HepG2 (cell line): ENCODE measurements at regions not wholly inside any gene's neighbourhood (a gene's known extent, or its start where the extent isn't known, plus 50 kb on each side); places are given as distances from the start of the nearest gene placed in this dataset.

Experiments
- ATAC-seq: fragments of 200-7000 bp; cut with Tn5 transposase; 3 replicates; pipeline ENCODE4 v1.9.1; 2020; ENCODE audit warnings: mild to moderate bottlenecking, moderate library complexity
- BruUV-seq: library from RNA; stranded (reverse); fragments of 400-500 nt; replicated peaks from 2 replicates; lab custom pipeline; 2021; lab: Mats Ljungman, UMichigan
- CTCF ChIA-PET: fragments of 300-600 bp; formaldehyde crosslinking; extraction: SDS; loops from one replicate; lab custom pipeline; 2021; ENCODE audit warnings: low total read pairs, inconsistent platforms, low intra/inter-chr PET ratio; lab: Yijun Ruan, JAX
- POLR2A ChIA-PET: fragments of 350-600 bp; sonication (Branson Sonifier 250); formaldehyde crosslinking; loops from one replicate; lab custom pipeline; 2020; ENCODE audit warnings: antibody characterized with exemption, inconsistent platforms; lab: Yijun Ruan, JAX
- DNase-seq: peaks from one replicate; pipeline ENCODE4 v3.0.0-alpha.2; 2015; ENCODE audit warnings: low spot score
- FAIRE-seq: peaks from 3 replicates; lab custom pipeline; 2011; peaks lifted over from hg19 to GRCh38; lab: Jason Lieb, UNC
- H2AFZ ChIP-seq: one replicate; pipeline ENCODE4 v1.6.1; 2011; ENCODE audit warnings: low read length, inconsistent platforms
- H3K27ac ChIP-seq: fragments of 300-600 bp; 3 replicates; pipeline ENCODE4 v1.8.0; 2011; ENCODE audit warnings: mixed run types, mild to moderate bottlenecking, mixed read lengths, low read length, inconsistent platforms; ENCODE audit not compliant: insufficient read depth; ENCODE audit errors: extremely low read length
- H3K27me3 ChIP-seq, 2 experiments: fragments of 200-600 bp in 1 of 2; 2 replicates in 1 of 2; 3 replicates in 1 of 2; pipeline versions ENCODE4 v1.6.0 to v1.8.0; 2011; ENCODE audit warnings: low read length in 2 of 2, mild to moderate bottlenecking in 2 of 2, moderate library complexity in 2 of 2, inconsistent platforms in 1 of 2; ENCODE audit not compliant: insufficient read depth in 2 of 2, control insufficient read depth in 1 of 2
- H3K36me3 ChIP-seq, 2 experiments: fragments of 200-600 bp in 1 of 2; replicated peaks in 1 of 2; 2 replicates in 1 of 2; 3 replicates in 1 of 2; pipeline versions ENCODE4 v1.5.1 to v1.8.0; 2011; ENCODE audit warnings: low read length in 2 of 2, inconsistent platforms in 1 of 2; ENCODE audit not compliant: insufficient read depth in 2 of 2, control insufficient read depth in 1 of 2
- H3K4me1 ChIP-seq: 2 replicates; pipeline ENCODE4 v1.5.1; 2012; ENCODE audit warnings: low read length, inconsistent platforms; ENCODE audit not compliant: insufficient read depth
- H3K4me2 ChIP-seq: 2 replicates; pipeline ENCODE4 v1.6.0; 2011; ENCODE audit warnings: low read depth, low read length, inconsistent platforms
- H3K4me3 ChIP-seq, 3 experiments: fragments of 200-600 bp in 1 of 3; sonication (generic), shearing (Covaris generic) in 1 of 3; replicated peaks in 1 of 3; 2 replicates each; pipeline ENCODE4 v1.5.1; 2011 to 2016; ENCODE audit warnings: low read length in 3 of 3, inconsistent platforms in 2 of 3, low read depth in 2 of 3, mild to moderate bottlenecking in 2 of 3, control low read depth in 1 of 3, mixed read lengths in 1 of 3; ENCODE audit not compliant: insufficient read depth in 1 of 3
- H3K79me2 ChIP-seq: one replicate; pipeline ENCODE4 v1.6.1; 2011; ENCODE audit warnings: low read length, inconsistent platforms; ENCODE audit not compliant: insufficient read depth
- H3K9ac ChIP-seq: 2 replicates; pipeline ENCODE4 v1.6.0; 2011; ENCODE audit warnings: mild to moderate bottlenecking, low read depth, low read length, inconsistent platforms; ENCODE audit not compliant: insufficient read depth
- H3K9me3 ChIP-seq: 2 replicates; pipeline ENCODE4 v1.5.1; 2012; ENCODE audit warnings: mild to moderate bottlenecking, low read length
- H4K20me1 ChIP-seq: 2 replicates; pipeline ENCODE4 v1.6.0; 2011; ENCODE audit warnings: inconsistent platforms, mild to moderate bottlenecking, low read length, moderate library complexity; ENCODE audit not compliant: insufficient read depth
- ADNP ChIP-seq: sonication (generic); formaldehyde crosslinking; IDR thresholded peaks from 2 replicates; pipeline ENCODE4 v1.4.0; 2020; ENCODE audit warnings: missing genetic modification reagents
- AGO1 ChIP-seq: fragments of 200-400 bp; formaldehyde crosslinking; IDR thresholded peaks from 2 replicates; pipeline ENCODE4 v1.6.1; 2017; ENCODE audit warnings: mild to moderate bottlenecking, low read depth, low read length, moderate library complexity; ENCODE audit not compliant: poor library complexity, severe bottlenecking
- CEBPB ChIP-seq: IDR thresholded peaks from 2 replicates; pipeline ENCODE4 v1.6.1; 2011; ENCODE audit warnings: low read depth, low read length, improper control_type of control experiment, borderline replicate concordance
- CSRNP1 ChIP-seq: sonication (generic); formaldehyde crosslinking; IDR thresholded peaks from 2 replicates; pipeline ENCODE4 v1.8.1; 2023; ENCODE audit warnings: mild to moderate bottlenecking, missing genetic modification reagents
- ESRRA ChIP-seq: sonication (generic); formaldehyde crosslinking; IDR thresholded peaks from 2 replicates; pipeline ENCODE4 v1.5.1; 2020; ENCODE audit warnings: mild to moderate bottlenecking, low read depth, missing genetic modification reagents
- KDM6A ChIP-seq: IDR thresholded peaks from 2 replicates; pipeline ENCODE4 v1.6.1; 2016; ENCODE audit warnings: low read depth
- MYC ChIP-seq: sonication (generic); formaldehyde crosslinking; IDR thresholded peaks from 2 replicates; pipeline ENCODE4 v1.9.0; 2021; ENCODE audit warnings: missing genetic modification reagents, borderline replicate concordance
- PHF5A ChIP-seq: IDR thresholded peaks from one replicate; pipeline ENCODE4 v1.6.1; 2018; ENCODE audit warnings: low read depth, missing genetic modification reagents; ENCODE audit not compliant: unreplicated experiment
- RFX1 ChIP-seq: fragments of 450-650 bp; IDR thresholded peaks from 2 replicates; pipeline ENCODE4 v1.6.1; 2017
- SKI ChIP-seq: fragments of 450-650 bp; IDR thresholded peaks from one replicate; pipeline ENCODE4 v1.6.1; 2018; ENCODE audit warnings: mild to moderate bottlenecking; ENCODE audit not compliant: partially characterized antibody
- SMARCC2 ChIP-seq: fragments of 450-650 bp; IDR thresholded peaks from 2 replicates; pipeline ENCODE4 v1.6.1; 2017; ENCODE audit warnings: antibody characterized with exemption, mild to moderate bottlenecking
- ZFX ChIP-seq: sonication (generic); formaldehyde crosslinking; IDR thresholded peaks from 2 replicates; pipeline ENCODE4 v1.4.0; 2020; ENCODE audit warnings: mild to moderate bottlenecking, low read depth, missing genetic modification reagents, moderate library complexity
- ZNF543 ChIP-seq: sonication (generic); formaldehyde crosslinking; IDR thresholded peaks from 2 replicates; pipeline ENCODE4 v1.4.0; 2020; ENCODE audit warnings: mild to moderate bottlenecking, missing genetic modification reagents
- ZNF550 ChIP-seq: sonication (generic); formaldehyde crosslinking; IDR thresholded peaks from 2 replicates; pipeline ENCODE4 v1.4.0; 2020; ENCODE audit warnings: mild to moderate bottlenecking, missing genetic modification reagents, borderline replicate concordance
- ZNF652 ChIP-seq: IDR thresholded peaks from 2 replicates; pipeline ENCODE4 v1.6.1; 2016; ENCODE audit warnings: low read depth, borderline replicate concordance
- ZNF83 ChIP-seq: sonication (generic); formaldehyde crosslinking; IDR thresholded peaks from 2 replicates; pipeline ENCODE4 v1.4.0; 2020; ENCODE audit warnings: missing genetic modification reagents, mild to moderate bottlenecking, borderline replicate concordance
- ZSCAN12 ChIP-seq: sonication (generic); formaldehyde crosslinking; IDR thresholded peaks from 2 replicates; pipeline ENCODE4 v1.9.0; 2021; ENCODE audit warnings: mild to moderate bottlenecking, missing genetic modification reagents
- WGBS: methylation state at CpG from one replicate; pipeline ENCODE4 v1.1.6; 2017; ENCODE audit warnings: low lambda C conversion rate; 5-methylcytosine and 5-hydroxymethylcytosine counted together
- in situ Hi-C: cut with HindIII; loops from 2 replicates; pipeline ENCODE4 v1.10.0; 2017; ENCODE audit warnings: low pct_unique_long_range_greater_than_20kb; ENCODE audit not compliant: extremely low pct_ligation_motif_present
- intact Hi-C: fragments of 100-400 bp; cut with micrococcal nuclease; formaldehyde crosslinking; loops from one replicate; pipeline ENCODE4 v1.10.0; 2022; ENCODE audit not compliant: unreplicated experiment
- TF ChIP-seq, protein P1 (sequence below): sonication (generic); formaldehyde crosslinking; IDR thresholded peaks from 2 replicates; pipeline ENCODE4 v1.4.0; 2020; ENCODE audit warnings: missing genetic modification reagents

DNA sequence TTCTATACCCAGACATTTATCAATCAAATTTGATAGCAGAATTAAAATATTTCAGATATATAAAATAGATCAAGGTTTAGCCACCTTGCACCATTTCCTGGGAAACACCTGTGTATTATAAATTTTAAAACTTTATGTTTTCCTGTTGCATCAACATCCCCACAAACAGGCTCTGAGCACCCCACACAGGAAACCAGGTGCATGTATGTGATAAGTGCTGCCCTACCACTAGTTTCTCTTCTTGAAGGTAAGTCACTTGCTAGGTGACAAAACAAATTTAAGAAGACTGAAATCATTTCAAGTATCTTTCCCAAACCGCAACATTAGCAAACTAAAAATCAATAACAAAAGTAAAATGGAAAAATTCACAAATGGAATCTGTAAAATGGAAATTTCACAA is 496.1 kb upstream of the CCDC54 start:
- Histone ChIP-seq H3K36me3 (no peaks in the 10 kb centered on the region), H3K4me3 (no peak overlapping the region)
- ATAC-seq, result no peak
- WGBS, result 5% methylated on average over 1 of the region's 1 CpG
- CTCF ChIA-PET, result no interaction called here
- TF ChIP-seq KDM6A (no peak), PHF5A (CRISPR knock-in tag) (no peak), CEBPB (no peak), ZNF543 (CRISPR knock-in tag) (no peak), ESRRA (CRISPR knock-in tag) (no peak), ADNP (CRISPR knock-in tag) (no peak), ZSCAN12 (CRISPR knock-in tag) (no peak), CSRNP1 (CRISPR knock-in tag) (no peak), ZNF550 (CRISPR knock-in tag) (no peak), ZNF652 (no peak), AGO1 (no peak), RFX1 (no peak), ZNF83 (CRISPR knock-in tag) (no peak), ZFX (no peak), SMARCC2 (no peak), MYC (no peak), SKI (no peak)
- TF ChIP-seq, protein P1, sequence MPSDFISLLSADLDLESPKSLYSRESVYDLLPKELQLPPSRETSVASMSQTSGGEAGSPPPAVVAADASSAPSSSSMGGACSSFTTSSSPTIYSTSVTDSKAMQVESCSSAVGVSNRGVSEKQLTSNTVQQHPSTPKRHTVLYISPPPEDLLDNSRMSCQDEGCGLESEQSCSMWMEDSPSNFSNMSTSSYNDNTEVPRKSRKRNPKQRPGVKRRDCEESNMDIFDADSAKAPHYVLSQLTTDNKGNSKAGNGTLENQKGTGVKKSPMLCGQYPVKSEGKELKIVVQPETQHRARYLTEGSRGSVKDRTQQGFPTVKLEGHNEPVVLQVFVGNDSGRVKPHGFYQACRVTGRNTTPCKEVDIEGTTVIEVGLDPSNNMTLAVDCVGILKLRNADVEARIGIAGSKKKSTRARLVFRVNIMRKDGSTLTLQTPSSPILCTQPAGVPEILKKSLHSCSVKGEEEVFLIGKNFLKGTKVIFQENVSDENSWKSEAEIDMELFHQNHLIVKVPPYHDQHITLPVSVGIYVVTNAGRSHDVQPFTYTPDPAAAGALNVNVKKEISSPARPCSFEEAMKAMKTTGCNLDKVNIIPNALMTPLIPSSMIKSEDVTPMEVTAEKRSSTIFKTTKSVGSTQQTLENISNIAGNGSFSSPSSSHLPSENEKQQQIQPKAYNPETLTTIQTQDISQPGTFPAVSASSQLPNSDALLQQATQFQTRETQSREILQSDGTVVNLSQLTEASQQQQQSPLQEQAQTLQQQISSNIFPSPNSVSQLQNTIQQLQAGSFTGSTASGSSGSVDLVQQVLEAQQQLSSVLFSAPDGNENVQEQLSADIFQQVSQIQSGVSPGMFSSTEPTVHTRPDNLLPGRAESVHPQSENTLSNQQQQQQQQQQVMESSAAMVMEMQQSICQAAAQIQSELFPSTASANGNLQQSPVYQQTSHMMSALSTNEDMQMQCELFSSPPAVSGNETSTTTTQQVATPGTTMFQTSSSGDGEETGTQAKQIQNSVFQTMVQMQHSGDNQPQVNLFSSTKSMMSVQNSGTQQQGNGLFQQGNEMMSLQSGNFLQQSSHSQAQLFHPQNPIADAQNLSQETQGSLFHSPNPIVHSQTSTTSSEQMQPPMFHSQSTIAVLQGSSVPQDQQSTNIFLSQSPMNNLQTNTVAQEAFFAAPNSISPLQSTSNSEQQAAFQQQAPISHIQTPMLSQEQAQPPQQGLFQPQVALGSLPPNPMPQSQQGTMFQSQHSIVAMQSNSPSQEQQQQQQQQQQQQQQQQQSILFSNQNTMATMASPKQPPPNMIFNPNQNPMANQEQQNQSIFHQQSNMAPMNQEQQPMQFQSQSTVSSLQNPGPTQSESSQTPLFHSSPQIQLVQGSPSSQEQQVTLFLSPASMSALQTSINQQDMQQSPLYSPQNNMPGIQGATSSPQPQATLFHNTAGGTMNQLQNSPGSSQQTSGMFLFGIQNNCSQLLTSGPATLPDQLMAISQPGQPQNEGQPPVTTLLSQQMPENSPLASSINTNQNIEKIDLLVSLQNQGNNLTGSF (CRISPR knock-in tag), result no peak
- TF ChIP-seq, all 625 proteins: peak for 0
- no peaks in the 10 kb centered on the region for H3K9me3 ChIP-seq
- H3K4me2 ChIP-seq, result no peak overlapping the region
- no peaks in the 10 kb centered on the region for H4K20me1 ChIP-seq
- no peaks in the 10 kb centered on the region for H3K4me1 ChIP-seq
- intact Hi-C loops, result no loop called here
- no peaks in the 10 kb centered on the region for H3K27me3 ChIP-seq
- H2AFZ ChIP-seq, result no peak overlapping the region
- FAIRE-seq (no peak), DNase-seq (no peak)
- POLR2A ChIA-PET, result no interaction called here
- BruUV-seq, result no TSS peak
- no peaks in the 10 kb centered on the region for H3K79me2 ChIP-seq
- in situ Hi-C loops, result no loop called here
- no peak overlapping the region for H3K9ac ChIP-seq
- H3K27ac ChIP-seq, result no peak overlapping the region
